Ascending aorta (tissue), 2 donors: ENCODE measurements at regions not wholly inside any gene's neighbourhood (a gene's known extent, or its start where the extent isn't known, plus 50 kb on each side); places are given as distances from the start of the nearest gene placed in this dataset.

Source experiments
- DNase-seq, 2 donors: peaks; one replicate each; pipeline ENCODE4 v3.0.0-alpha.2; 2019; ENCODE audit warnings: low spot score in 2 of 2
- H3K27ac ChIP-seq, 2 donors: fragments of 200-600 bp; sonication (generic); one replicate each; pipeline ENCODE4 v1.5.1; 2016 to 2017; ENCODE audit warnings: mild to moderate bottlenecking in 1 of 2
- H3K27me3 ChIP-seq: fragments of 200-600 bp; sonication (generic); one replicate; pipeline ENCODE4 v1.5.1; 2017
- H3K36me3 ChIP-seq, 2 donors: fragments of 200-600 bp; sonication (generic); one replicate each; pipeline ENCODE4 v1.5.1; 2016
- H3K4me1 ChIP-seq, 2 donors: fragments of 200-600 bp; sonication (generic); one replicate each; pipeline ENCODE4 v1.5.1; 2016 to 2017; ENCODE audit warnings: mild to moderate bottlenecking in 1 of 2
- H3K4me3 ChIP-seq, 2 donors: fragments of 200-600 bp; sonication (generic); one replicate each; pipeline ENCODE4 v1.5.1; 2016 to 2017; ENCODE audit warnings: mild to moderate bottlenecking in 1 of 2
- H3K9me3 ChIP-seq, 2 donors: fragments of 200-600 bp; sonication (generic); one replicate each; pipeline ENCODE4 v1.5.1; 2016
- CTCF ChIP-seq, 3 experiments: fragments of 200-600 bp in 2 of 3; fragments of 450-650 bp in 1 of 3; sonication (generic) in 2 of 3; IDR thresholded peaks; one replicate each; pipeline ENCODE4 v1.5.1; 2016 to 2019; ENCODE audit warnings: antibody characterized with exemption in 3 of 3, mild to moderate bottlenecking in 1 of 3, moderate library complexity in 1 of 3
- intact Hi-C: fragments of 100-400 bp; cut with DNase I; formaldehyde crosslinking; loops from one replicate; pipeline ENCODE4 v1.15.1; 2023

- Histone ChIP-seq H3K27me3 (no peaks in the 10 kb centered on the region), H3K27ac (no peak overlapping the region), H3K36me3 (no peaks in the 10 kb centered on the region), H3K4me3 (no peak overlapping the region), H3K4me1 (no peaks in the 10 kb centered on the region), H3K9me3 (no peaks in the 10 kb centered on the region)
- intact Hi-C loops: no loop called here
- TF ChIP-seq CTCF (IDR thresholded peaks at IDR 0.05): no peak
- DNase-seq: no peak
Measured at GRCh38 chr2:184302506-184302905, 295.8 kb upstream of the ZNF804A start.

- TF ChIP-seq CTCF (IDR thresholded peaks at IDR 0.05): no peak
- no peaks in the 10 kb centered on the region for H3K36me3 ChIP-seq
- intact Hi-C loops: no loop called here
- H3K4me3 ChIP-seq: no peak overlapping the region
- no peak overlapping the region for H3K27ac ChIP-seq
- no peaks in the 10 kb centered on the region for H3K4me1 ChIP-seq
- H3K9me3 ChIP-seq: no peaks in the 10 kb centered on the region
- H3K27me3 ChIP-seq: no peaks in the 10 kb centered on the region
- no peak for DNase-seq
Measured at GRCh38 chr2:184304006-184304405, 294.3 kb upstream of the ZNF804A start.

GRCh38 chr2:184305105-184305504 lies 293.2 kb upstream of the ZNF804A start:
- Histone ChIP-seq H3K9me3 (no peaks in the 10 kb centered on the region), H3K4me1 (no peaks in the 10 kb centered on the region), H3K27me3 (no peaks in the 10 kb centered on the region), H3K36me3 (no peaks in the 10 kb centered on the region), H3K27ac (no peak overlapping the region), H3K4me3 (no peak overlapping the region)
- intact Hi-C loops: no loop called here
- no peak for DNase-seq
- TF ChIP-seq CTCF (IDR thresholded peaks at IDR 0.05): no peak

- no peaks in the 10 kb centered on the region for H3K27me3 ChIP-seq
- H3K4me3 ChIP-seq: no peak overlapping the region
- DNase-seq: no peak
- H3K36me3 ChIP-seq: no peaks in the 10 kb centered on the region
- no peaks in the 10 kb centered on the region for H3K9me3 ChIP-seq
- TF ChIP-seq CTCF (IDR thresholded peaks at IDR 0.05): no peak
- intact Hi-C loops: no loop called here
- H3K27ac ChIP-seq: no peak overlapping the region
- H3K4me1 ChIP-seq: no peaks in the 10 kb centered on the region
Measured at GRCh38 chr2:184308706-184309105, 289.6 kb upstream of the ZNF804A start.

- Histone ChIP-seq H3K36me3 (no peaks in the 10 kb centered on the region), H3K4me1 (no peaks in the 10 kb centered on the region), H3K27me3 (no peaks in the 10 kb centered on the region), H3K9me3 (no peaks in the 10 kb centered on the region), H3K27ac (no peak overlapping the region), H3K4me3 (no peak overlapping the region)
- DNase-seq: no peak
- intact Hi-C loops: no loop called here
- TF ChIP-seq CTCF (IDR thresholded peaks at IDR 0.05): no peak
Measured at GRCh38 chr2:184312970-184313369, 285.4 kb upstream of the ZNF804A start.

GRCh38 chr2:184314829-184315228 lies 283.5 kb upstream of the ZNF804A start:
- H3K36me3 ChIP-seq: no peaks in the 10 kb centered on the region
- no peak overlapping the region for H3K4me3 ChIP-seq
- no peak for TF ChIP-seq CTCF (IDR thresholded peaks at IDR 0.05)
- DNase-seq: no peak
- no peaks in the 10 kb centered on the region for H3K4me1 ChIP-seq
- no peaks in the 10 kb centered on the region for H3K27me3 ChIP-seq
- H3K9me3 ChIP-seq: no peaks in the 10 kb centered on the region
- H3K27ac ChIP-seq: no peak overlapping the region
- intact Hi-C loops: no loop called here
